GM12878 (cell line): ENCODE measurements at regions not wholly inside any gene's neighbourhood (a gene's known extent, or its start where the extent isn't known, plus 50 kb on each side); places are given as distances from the start of the nearest gene placed in this dataset.

ENCODE experiments used
- ATAC-seq: fragments of 200-7000 bp; cut with Tn5 transposase; 3 replicates; pipeline ENCODE4 v1.9.1; 2020; ENCODE audit warnings: mild to moderate bottlenecking, moderate library complexity
- BruUV-seq: library from RNA; stranded (reverse); fragments of 400-500 nt; replicated peaks from 2 replicates; lab custom pipeline; 2021; lab: Mats Ljungman, UMichigan
- CTCF ChIA-PET: fragments of 300-600 bp; sonication (Branson Sonifier 250); formaldehyde crosslinking; extraction: SDS; loops from one replicate; lab custom pipeline; 2021; ENCODE audit warnings: inconsistent platforms; lab: Yijun Ruan, JAX
- POLR2A ChIA-PET: fragments of 350-600 bp; formaldehyde crosslinking; extraction: SDS; loops from one replicate; lab custom pipeline; 2021; ENCODE audit warnings: inconsistent platforms; lab: Charles Lee
- RAD21 ChIA-PET: fragments of 300-600 bp; sonication (Branson Sonifier 250); formaldehyde crosslinking; loops from one replicate; lab custom pipeline; 2023; ENCODE audit warnings: antibody characterized with exemption; ENCODE audit not compliant: unreplicated experiment; lab: Charles Lee
- SMC1A ChIA-PET: fragments of 300-600 bp; sonication (Branson Sonifier 250); formaldehyde crosslinking; loops from one replicate; lab custom pipeline; 2023; ENCODE audit not compliant: unreplicated experiment, uncharacterized antibody; lab: Charles Lee
- DNase-seq: peaks from one replicate; pipeline ENCODE4 v3.0.0-alpha.2; 2011; ENCODE audit warnings: low read depth, low spot score
- FAIRE-seq: peaks from 3 replicates; lab custom pipeline; 2011; peaks lifted over from hg19 to GRCh38; lab: Jason Lieb, UNC
- H2AFZ ChIP-seq: 2 replicates; pipeline ENCODE4 v1.6.0; 2011; ENCODE audit warnings: low read depth, low read length, control low read depth; ENCODE audit not compliant: control insufficient read depth
- H3K27ac ChIP-seq: 2 replicates; pipeline ENCODE4 v1.5.1; 2011; ENCODE audit warnings: control low read depth; ENCODE audit not compliant: control insufficient read depth, insufficient read depth
- H3K27me3 ChIP-seq, 2 experiments: replicated peaks in 1 of 2; 2 replicates each; pipeline versions ENCODE4 v1.6.0 to v1.6.1; 2011; ENCODE audit warnings: low read length in 1 of 2; ENCODE audit not compliant: control insufficient read depth in 2 of 2, insufficient read depth in 2 of 2
- H3K36me3 ChIP-seq, 2 experiments: 2 replicates each; pipeline ENCODE4 v1.5.1; 2011; ENCODE audit warnings: low read length in 1 of 2; ENCODE audit not compliant: control insufficient read depth in 2 of 2, insufficient read depth in 2 of 2
- H3K4me1 ChIP-seq: 2 replicates; pipeline ENCODE4 v1.6.1; 2011; ENCODE audit warnings: mild to moderate bottlenecking, low read length, moderate library complexity, mixed read lengths; ENCODE audit not compliant: control insufficient read depth, insufficient read depth
- H3K4me2 ChIP-seq: 2 replicates; pipeline ENCODE4 v1.6.0; 2011; ENCODE audit warnings: control low read depth; ENCODE audit not compliant: control insufficient read depth, insufficient read depth
- H3K4me3 ChIP-seq: fragments of 200-600 bp; sonication (generic); 2 replicates; pipeline ENCODE4 v1.5.1; 2016
- H3K79me2 ChIP-seq: 2 replicates; pipeline ENCODE4 v1.6.0; 2011; ENCODE audit warnings: low read length; ENCODE audit not compliant: control insufficient read depth, insufficient read depth
- H3K9ac ChIP-seq: 2 replicates; pipeline ENCODE4 v1.8.0; 2011; ENCODE audit warnings: low read length, control low read depth, mixed read lengths; ENCODE audit not compliant: control insufficient read depth, insufficient read depth
- H3K9me3 ChIP-seq: replicated peaks from 3 replicates; pipeline ENCODE4 v1.5.1; 2011; ENCODE audit warnings: mild to moderate bottlenecking, low read length; ENCODE audit not compliant: control insufficient read depth, insufficient read depth
- H4K20me1 ChIP-seq: 2 replicates; pipeline ENCODE4 v1.6.0; 2011; ENCODE audit not compliant: control insufficient read depth, insufficient read depth
- ATF7 ChIP-seq: fragments of 450-650 bp; IDR thresholded peaks from 2 replicates; pipeline ENCODE4 v1.6.1; 2016; ENCODE audit warnings: low read depth, mild to moderate bottlenecking
- BCL11A ChIP-seq: IDR thresholded peaks from 2 replicates; pipeline ENCODE4 v1.6.1; 2011; ENCODE audit warnings: low read depth, low read length
- CBX3 ChIP-seq: fragments of 200-600 bp; sonication (generic); IDR thresholded peaks from 2 replicates; pipeline ENCODE4 v1.6.1; 2016; ENCODE audit warnings: low read depth, borderline replicate concordance
- CBX5 ChIP-seq: sonication (generic); IDR thresholded peaks from 2 replicates; pipeline ENCODE4 v1.6.1; 2016; ENCODE audit warnings: low read depth, moderate library complexity, mild to moderate bottlenecking, inconsistent platforms
- CHD1 ChIP-seq: IDR thresholded peaks from 2 replicates; pipeline ENCODE4 v1.6.1; 2012; ENCODE audit warnings: low read depth, low read length, improper control_type of control experiment
- EP300 ChIP-seq, 2 experiments: fragments of 150-350 bp in 1 of 2; IDR thresholded peaks; 2 replicates each; pipeline ENCODE4 v1.6.1; 2011 to 2012; ENCODE audit warnings: low read depth in 2 of 2, low read length in 2 of 2, borderline replicate concordance in 1 of 2, improper control_type of control experiment in 1 of 2, inconsistent platforms in 1 of 2; ENCODE audit not compliant: control insufficient read depth in 1 of 2
- HCFC1 ChIP-seq: fragments of 150-350 bp; IDR thresholded peaks from 2 replicates; pipeline ENCODE4 v1.6.1; 2014; ENCODE audit warnings: low read length
- IRF4 ChIP-seq: IDR thresholded peaks from 2 replicates; pipeline ENCODE4 v1.6.1; 2011; ENCODE audit warnings: low read depth, low read length
- LARP7 ChIP-seq: fragments of 450-650 bp; IDR thresholded peaks from 2 replicates; pipeline ENCODE4 v1.6.1; 2017; ENCODE audit warnings: mild to moderate bottlenecking
- NFXL1 ChIP-seq: fragments of 450-650 bp; IDR thresholded peaks from 2 replicates; pipeline ENCODE4 v1.6.1; 2017; ENCODE audit warnings: antibody characterized with exemption, mild to moderate bottlenecking, borderline replicate concordance
- SMC3 ChIP-seq: IDR thresholded peaks from 2 replicates; pipeline ENCODE4 v1.6.1; 2011; ENCODE audit warnings: low read length, improper control_type of control experiment, borderline replicate concordance
- TARDBP ChIP-seq: IDR thresholded peaks from 2 replicates; pipeline ENCODE4 v1.6.1; 2016; ENCODE audit warnings: borderline replicate concordance
- ZBTB33 ChIP-seq: fragments of 450-650 bp; IDR thresholded peaks from 2 replicates; pipeline ENCODE4 v1.6.1; 2017; ENCODE audit warnings: mild to moderate bottlenecking
- ZBTB4 ChIP-seq: fragments of 450-650 bp; formaldehyde crosslinking; IDR thresholded peaks from 2 replicates; pipeline ENCODE4 v1.4.0; 2022; ENCODE audit warnings: mild to moderate bottlenecking, moderate library complexity
- WGBS: methylation state at CpG from one replicate; pipeline ENCODE4 v1.1.6; 2016; ENCODE audit warnings: low lambda C conversion rate; ENCODE audit not compliant: insufficient replicate concordance, insufficient coverage; ENCODE audit errors: missing lambda C conversion rate; 5-methylcytosine and 5-hydroxymethylcytosine counted together
- in situ Hi-C: fragments of 300-500 bp; cut with MboI; formaldehyde crosslinking; loops from 9 replicates; pipeline ENCODE4 v1.14.3; 2018; ENCODE audit warnings: mixed read lengths
- intact Hi-C: fragments of 100-400 bp; cut with micrococcal nuclease; formaldehyde crosslinking; loops from one replicate; pipeline ENCODE4 v1.14.2; 2022; ENCODE audit not compliant: unreplicated experiment
- TF ChIP-seq, protein P1 (sequence below): fragments of 150-350 bp; IDR thresholded peaks from 2 replicates; pipeline ENCODE4 v1.6.1; 2014; ENCODE audit warnings: mild to moderate bottlenecking, low read depth, low read length

GRCh38 chr14:44756554-44756953, 205.2 kb downstream of the KLHL28 start (continued):
- TF ChIP-seq ZBTB4 (CRISPR knock-in tag) (no peak), CHD1 (no peak), CBX3 (no peak), IRF4 (no peak), CBX5 (no peak)

DNA sequence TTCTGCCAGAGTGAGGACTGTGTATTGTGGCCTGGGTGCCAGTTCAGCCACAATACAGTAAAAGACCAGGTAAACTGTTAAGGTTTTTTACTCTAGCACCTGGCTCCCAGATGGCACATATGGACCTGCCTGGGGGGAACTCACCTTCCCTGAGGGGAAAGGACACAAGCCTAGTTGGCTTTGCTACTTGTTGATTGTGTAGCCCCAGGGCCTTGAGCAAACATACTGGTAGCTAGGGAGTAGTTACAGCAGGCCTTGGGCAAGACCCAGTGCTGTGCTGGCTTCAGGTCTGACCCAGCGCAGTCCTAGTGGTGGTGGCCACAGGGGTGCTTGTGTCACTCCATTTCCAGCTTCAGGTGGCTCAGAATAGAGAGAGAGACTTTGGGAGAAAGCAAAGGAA, 216.4 kb downstream of the KLHL28 start:
- no peaks in the 10 kb centered on the region for H3K79me2 ChIP-seq
- H3K4me2 ChIP-seq: no peak overlapping the region
- no peaks in the 10 kb centered on the region for H4K20me1 ChIP-seq
- SMC1A ChIA-PET: no interaction called here
- H3K4me3 ChIP-seq: no peak overlapping the region
- no peak for DNase-seq
- POLR2A ChIA-PET: no interaction called here
- in situ Hi-C loops: no loop called here
- no peaks in the 10 kb centered on the region for H3K36me3 ChIP-seq
- RAD21 ChIA-PET: no interaction called here
- no peaks in the 10 kb centered on the region for H3K27me3 ChIP-seq
- TF ChIP-seq EP300 (IDR thresholded peaks at IDR 0.05; ENCODE audit: borderline replicate concordance in 1 of 2, control insufficient read depth in 1 of 2, low read depth in 2 of 2, low read length in 2 of 2) (no peak), NFXL1 (no peak), TARDBP (no peak), ATF7 (no peak), HCFC1 (no peak), BCL11A (no peak), ZBTB33 (no peak), LARP7 (no peak), SMC3 (no peak)
- TF ChIP-seq, protein P1, sequence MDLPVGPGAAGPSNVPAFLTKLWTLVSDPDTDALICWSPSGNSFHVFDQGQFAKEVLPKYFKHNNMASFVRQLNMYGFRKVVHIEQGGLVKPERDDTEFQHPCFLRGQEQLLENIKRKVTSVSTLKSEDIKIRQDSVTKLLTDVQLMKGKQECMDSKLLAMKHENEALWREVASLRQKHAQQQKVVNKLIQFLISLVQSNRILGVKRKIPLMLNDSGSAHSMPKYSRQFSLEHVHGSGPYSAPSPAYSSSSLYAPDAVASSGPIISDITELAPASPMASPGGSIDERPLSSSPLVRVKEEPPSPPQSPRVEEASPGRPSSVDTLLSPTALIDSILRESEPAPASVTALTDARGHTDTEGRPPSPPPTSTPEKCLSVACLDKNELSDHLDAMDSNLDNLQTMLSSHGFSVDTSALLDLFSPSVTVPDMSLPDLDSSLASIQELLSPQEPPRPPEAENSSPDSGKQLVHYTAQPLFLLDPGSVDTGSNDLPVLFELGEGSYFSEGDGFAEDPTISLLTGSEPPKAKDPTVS: no peak
- TF ChIP-seq, all 136 proteins: peak for 0
- H3K27ac ChIP-seq: no peak overlapping the region
- no peaks in the 10 kb centered on the region for H3K9me3 ChIP-seq
- no peak overlapping the region for H3K9ac ChIP-seq
- WGBS: 0% methylated on average over 1 of the region's 1 CpG
- FAIRE-seq (no peak), ATAC-seq (no peak)
- CTCF ChIA-PET: no interaction called here
- BruUV-seq: no TSS peak
- H2AFZ ChIP-seq: no peak overlapping the region
- intact Hi-C loops: no loop called here
- H3K4me1 ChIP-seq: no peaks in the 10 kb centered on the region
